ENCODE measurements at regions not wholly inside any gene's neighbourhood (a gene's known extent, or its start where the extent isn't known, plus 50 kb on each side); places are given as distances from the start of the nearest gene placed in this dataset.

DNA sequence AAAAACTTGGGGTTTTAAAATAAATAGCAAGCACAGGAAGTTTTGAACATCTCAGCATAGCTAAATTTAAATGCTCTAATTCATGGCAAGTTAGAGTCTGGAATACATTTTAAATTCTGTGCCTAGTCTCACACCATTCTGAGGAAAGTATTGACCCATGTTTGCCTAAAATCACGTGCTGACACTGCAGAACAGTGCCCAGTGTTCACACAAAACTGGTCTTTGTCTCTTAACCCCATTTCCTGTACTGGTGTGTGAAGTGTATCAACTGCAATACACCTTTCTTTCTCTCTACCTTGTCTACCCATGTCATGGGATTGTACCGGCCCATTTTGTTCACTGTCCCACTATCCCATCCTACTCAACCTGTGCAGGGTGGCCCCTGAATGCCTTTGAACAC lies 749.7 kb upstream of the POM121L12 start:
- Histone ChIP-seq H3K27ac (replicated peaks) (no peak overlapping the region), H3K4me3 (no peak overlapping the region), H3K27me3 (ENCODE audit: low read depth) (no peaks in the 10 kb centered on the region), H3K4me1 (no peaks in the 10 kb centered on the region), H3K9me3 (replicated peaks) (peaks cover 16% of the 10 kb centered on the region), H3K36me3 (no peaks in the 10 kb centered on the region)
- TF ChIP-seq, protein P1, sequence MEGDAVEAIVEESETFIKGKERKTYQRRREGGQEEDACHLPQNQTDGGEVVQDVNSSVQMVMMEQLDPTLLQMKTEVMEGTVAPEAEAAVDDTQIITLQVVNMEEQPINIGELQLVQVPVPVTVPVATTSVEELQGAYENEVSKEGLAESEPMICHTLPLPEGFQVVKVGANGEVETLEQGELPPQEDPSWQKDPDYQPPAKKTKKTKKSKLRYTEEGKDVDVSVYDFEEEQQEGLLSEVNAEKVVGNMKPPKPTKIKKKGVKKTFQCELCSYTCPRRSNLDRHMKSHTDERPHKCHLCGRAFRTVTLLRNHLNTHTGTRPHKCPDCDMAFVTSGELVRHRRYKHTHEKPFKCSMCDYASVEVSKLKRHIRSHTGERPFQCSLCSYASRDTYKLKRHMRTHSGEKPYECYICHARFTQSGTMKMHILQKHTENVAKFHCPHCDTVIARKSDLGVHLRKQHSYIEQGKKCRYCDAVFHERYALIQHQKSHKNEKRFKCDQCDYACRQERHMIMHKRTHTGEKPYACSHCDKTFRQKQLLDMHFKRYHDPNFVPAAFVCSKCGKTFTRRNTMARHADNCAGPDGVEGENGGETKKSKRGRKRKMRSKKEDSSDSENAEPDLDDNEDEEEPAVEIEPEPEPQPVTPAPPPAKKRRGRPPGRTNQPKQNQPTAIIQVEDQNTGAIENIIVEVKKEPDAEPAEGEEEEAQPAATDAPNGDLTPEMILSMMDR (IDR thresholded peaks at IDR 0.05; ENCODE audit: borderline replicate concordance), result no peak
- no peak for DNase-seq
- intact Hi-C loops (cut with micrococcal nuclease), result no loop called here

DNA sequence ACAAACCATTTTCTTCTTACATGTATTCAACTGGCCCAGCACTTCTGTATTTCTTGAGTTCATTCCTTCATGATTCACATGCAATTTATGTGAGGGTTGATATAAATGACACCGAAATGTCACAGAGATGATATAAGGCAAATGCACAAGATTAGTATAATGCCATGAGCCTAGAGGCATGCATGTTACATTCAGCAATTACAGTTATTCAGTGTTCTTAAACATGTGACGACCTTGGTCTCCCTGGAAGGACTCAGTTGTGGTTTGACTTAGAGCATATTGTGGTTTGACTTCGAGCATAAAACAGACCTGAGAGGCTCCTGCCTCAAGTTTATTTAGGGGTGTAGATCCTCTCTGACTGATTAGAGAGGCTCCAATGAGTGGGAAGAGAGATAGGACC lies 752.1 kb upstream of the POM121L12 start:
- H3K27me3 ChIP-seq (ENCODE audit: low read depth), result no peaks in the 10 kb centered on the region
- no peak for DNase-seq
- H3K36me3 ChIP-seq, result no peaks in the 10 kb centered on the region
- no peak overlapping the region for H3K4me3 ChIP-seq
- TF ChIP-seq, protein P1 (IDR thresholded peaks at IDR 0.05; ENCODE audit: borderline replicate concordance), result no peak
- H3K27ac ChIP-seq (replicated peaks), result no peak overlapping the region
- intact Hi-C loops (cut with micrococcal nuclease), result no loop called here
- no peaks in the 10 kb centered on the region for H3K4me1 ChIP-seq
- peaks cover 19% of the 10 kb centered on the region for H3K9me3 ChIP-seq (replicated peaks)

DNA sequence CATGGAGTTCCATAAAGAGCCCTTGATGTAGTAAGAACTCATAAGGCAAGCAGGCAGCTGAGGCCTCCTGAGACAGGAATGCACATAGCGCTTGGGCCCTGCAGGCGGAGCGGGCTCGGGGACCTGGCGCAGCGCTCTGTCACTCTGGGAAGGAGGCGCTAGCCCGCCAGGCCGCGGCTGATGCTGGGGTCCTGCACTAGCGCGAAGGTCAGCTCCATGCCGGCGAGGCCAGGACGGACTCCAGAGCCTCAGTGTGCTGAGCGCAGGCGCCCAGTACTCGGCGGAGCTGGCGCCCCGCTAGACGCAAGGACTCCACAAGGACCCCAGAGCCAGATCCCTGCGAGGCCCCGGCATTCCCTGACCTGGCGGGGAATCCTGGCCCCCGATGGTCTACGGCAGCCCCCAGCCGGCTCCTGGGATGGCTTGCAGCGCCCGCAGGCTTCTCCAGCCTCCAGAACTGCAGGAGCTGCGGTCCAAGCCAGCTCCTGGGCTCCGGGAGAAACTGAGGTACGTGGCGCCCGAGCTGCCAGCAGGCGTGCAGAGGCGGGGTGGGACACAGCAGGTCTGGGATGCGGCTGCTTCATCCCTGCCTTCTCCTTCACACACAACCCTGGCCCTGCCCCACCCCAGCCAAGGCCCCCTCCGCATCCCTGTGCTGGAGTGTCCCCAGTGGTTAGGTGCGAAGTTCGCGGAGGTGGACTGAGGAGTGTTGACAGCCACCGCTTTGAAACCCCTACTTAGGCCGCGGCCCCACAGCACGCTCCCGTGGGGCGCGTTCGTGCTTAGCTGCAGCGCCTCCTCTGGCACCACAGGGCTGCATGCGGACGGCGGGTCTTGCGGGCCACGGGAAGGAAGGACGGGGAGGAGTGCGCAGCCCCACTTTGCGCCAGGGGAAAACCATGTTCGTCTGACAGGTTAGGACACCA lies 761.5 kb upstream of the POM121L12 start:
- H3K4me1 ChIP-seq, result no peaks in the 10 kb centered on the region
- intact Hi-C loops (cut with micrococcal nuclease), result no loop called here
- DNase-seq, result no peak
- H3K4me3 ChIP-seq, result no peak overlapping the region
- H3K9me3 ChIP-seq (replicated peaks), result no peaks in the 10 kb centered on the region
- TF ChIP-seq, protein P1 (IDR thresholded peaks at IDR 0.05; ENCODE audit: borderline replicate concordance), result no peak
- no peaks in the 10 kb centered on the region for H3K36me3 ChIP-seq
- H3K27me3 ChIP-seq (ENCODE audit: low read depth), result no peaks in the 10 kb centered on the region
- no peak overlapping the region for H3K27ac ChIP-seq (replicated peaks)

DNA sequence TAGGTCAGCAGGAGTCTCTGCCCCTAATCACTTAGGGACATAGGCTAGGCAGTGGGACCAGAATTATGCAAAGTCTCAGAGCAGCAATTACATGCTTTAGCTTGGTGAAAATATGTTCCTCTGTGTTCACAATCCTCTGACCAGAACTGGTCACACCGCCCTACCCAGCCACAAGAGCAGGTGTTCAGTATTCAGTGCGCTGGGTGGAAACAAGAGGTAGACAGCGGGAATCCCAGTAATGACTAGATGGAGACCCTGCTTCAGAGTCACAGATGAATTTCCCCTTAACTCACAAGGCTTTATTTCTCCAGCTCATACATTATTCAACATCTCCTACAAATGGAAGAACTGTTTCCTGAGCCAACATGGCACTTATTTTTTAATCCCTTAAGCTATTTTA lies 763.7 kb upstream of the POM121L12 start:
- Histone ChIP-seq H3K27ac (replicated peaks) (no peak overlapping the region), H3K4me3 (no peak overlapping the region), H3K9me3 (replicated peaks) (no peaks in the 10 kb centered on the region), H3K36me3 (no peaks in the 10 kb centered on the region), H3K27me3 (ENCODE audit: low read depth) (no peaks in the 10 kb centered on the region), H3K4me1 (no peaks in the 10 kb centered on the region)
- intact Hi-C loops (cut with micrococcal nuclease), result no loop called here
- no peak for DNase-seq
- TF ChIP-seq, protein P1 (IDR thresholded peaks at IDR 0.05; ENCODE audit: borderline replicate concordance), result no peak

DNA sequence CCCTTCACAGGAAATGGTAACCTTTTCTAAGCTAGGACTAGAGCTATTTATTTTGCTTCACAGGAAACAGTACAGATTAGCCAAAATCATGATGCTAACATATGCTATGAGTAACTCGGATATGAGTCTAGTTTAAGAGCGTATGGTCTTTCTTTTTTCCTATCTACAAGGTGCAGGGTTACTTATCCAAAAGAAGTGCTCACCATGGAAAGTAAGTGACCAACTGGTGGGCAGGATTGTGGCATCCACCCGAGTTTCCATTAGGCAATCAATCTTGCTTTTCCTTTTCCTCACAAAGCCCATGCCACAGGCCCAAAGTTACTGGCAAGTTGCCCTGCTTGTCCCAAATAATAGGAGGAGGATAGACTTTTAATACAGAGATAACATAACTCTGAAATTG lies 765.1 kb upstream of the POM121L12 start:
- H3K36me3 ChIP-seq, result no peaks in the 10 kb centered on the region
- intact Hi-C loops (cut with micrococcal nuclease), result no loop called here
- H3K4me3 ChIP-seq, result no peak overlapping the region
- H3K27ac ChIP-seq (replicated peaks), result no peak overlapping the region
- H3K4me1 ChIP-seq, result no peaks in the 10 kb centered on the region
- DNase-seq, result no peak
- peaks cover under 1% of the 10 kb centered on the region for H3K9me3 ChIP-seq (replicated peaks)
- no peaks in the 10 kb centered on the region for H3K27me3 ChIP-seq (ENCODE audit: low read depth)
- TF ChIP-seq, protein P1 (IDR thresholded peaks at IDR 0.05; ENCODE audit: borderline replicate concordance), result no peak
